GM12878 (cell line): ENCODE measurements at regions not wholly inside any gene's neighbourhood (a gene's known extent, or its start where the extent isn't known, plus 50 kb on each side); places are given as distances from the start of the nearest gene placed in this dataset.

ENCODE experiments used
- E2F4 ChIP-seq: IDR thresholded peaks from 2 replicates; pipeline ENCODE4 v1.6.1; 2012; ENCODE audit warnings: low read depth, low read length, improper control_type of control experiment
- HDGF ChIP-seq: fragments of 450-650 bp; IDR thresholded peaks from 2 replicates; pipeline ENCODE4 v1.6.1; 2016; ENCODE audit warnings: antibody characterized with exemption
- IRF5 ChIP-seq: fragments of 450-650 bp; IDR thresholded peaks from 2 replicates; pipeline ENCODE4 v1.6.1; 2017; ENCODE audit warnings: borderline replicate concordance
- JUND ChIP-seq: IDR thresholded peaks from 2 replicates; pipeline ENCODE4 v1.6.1; 2012; ENCODE audit warnings: low read depth, mild to moderate bottlenecking, low read length, improper control_type of control experiment, moderate library complexity
- LARP7 ChIP-seq: fragments of 450-650 bp; IDR thresholded peaks from 2 replicates; pipeline ENCODE4 v1.6.1; 2017; ENCODE audit warnings: mild to moderate bottlenecking
- NR2C1 ChIP-seq: fragments of 450-650 bp; IDR thresholded peaks from 2 replicates; pipeline ENCODE4 v1.6.1; 2017; ENCODE audit warnings: antibody characterized with exemption, mild to moderate bottlenecking, moderate library complexity
- NR2F1 ChIP-seq: fragments of 450-650 bp; conservative IDR thresholded peaks from 2 replicates; pipeline ENCODE4 v1.6.1; 2017; ENCODE audit warnings: mild to moderate bottlenecking
- PAX5 ChIP-seq: IDR thresholded peaks from 2 replicates; pipeline ENCODE4 v1.6.1; 2011; ENCODE audit warnings: low read depth, low read length, borderline replicate concordance
- PRDM15 ChIP-seq: fragments of 450-650 bp; formaldehyde crosslinking; IDR thresholded peaks from 2 replicates; pipeline ENCODE4 v1.4.0; 2020; ENCODE audit warnings: mild to moderate bottlenecking, moderate library complexity
- SP1 ChIP-seq: IDR thresholded peaks from one replicate; pipeline ENCODE4 v1.6.1; 2011; ENCODE audit warnings: low read depth, low read length
- STAT1 ChIP-seq: fragments of 450-650 bp; conservative IDR thresholded peaks from 2 replicates; pipeline ENCODE4 v1.6.1; 2014; ENCODE audit warnings: antibody characterized with exemption, mild to moderate bottlenecking
- ZZZ3 ChIP-seq: IDR thresholded peaks from 2 replicates; pipeline ENCODE4 v1.6.1; 2011; ENCODE audit warnings: low read depth; ENCODE audit not compliant: control insufficient read depth, insufficient read length

- TF ChIP-seq IRF5 (no peak), SP1 (no peak), PAX5 (no peak), NR2C1 (no peak), NR2F1 (no peak), JUND (no peak), LARP7 (no peak), E2F4 (no peak), ZZZ3 (no peak), HDGF (no peak), PRDM15 (CRISPR knock-in tag) (no peak), STAT1 (no peak)
- TF ChIP-seq, all 136 proteins: peak for 0
Measured at GRCh38 chr18:24632158-24632988, 171.9 kb downstream of the HRH4 start (continued).
